NCI-H2107 treated with DMSO at 0.1 percent for 48 hours (cell line): ENCODE measurements at regions not wholly inside any gene's neighbourhood (a gene's known extent, or its start where the extent isn't known, plus 50 kb on each side); places are given as distances from the start of the nearest gene placed in this dataset.

ENCODE experiments used
- DNase-seq: peaks from one replicate; lab custom pipeline; 2025; ENCODE audit not compliant: unreplicated experiment; lab: John Stamatoyannopoulos, UW

DNA sequence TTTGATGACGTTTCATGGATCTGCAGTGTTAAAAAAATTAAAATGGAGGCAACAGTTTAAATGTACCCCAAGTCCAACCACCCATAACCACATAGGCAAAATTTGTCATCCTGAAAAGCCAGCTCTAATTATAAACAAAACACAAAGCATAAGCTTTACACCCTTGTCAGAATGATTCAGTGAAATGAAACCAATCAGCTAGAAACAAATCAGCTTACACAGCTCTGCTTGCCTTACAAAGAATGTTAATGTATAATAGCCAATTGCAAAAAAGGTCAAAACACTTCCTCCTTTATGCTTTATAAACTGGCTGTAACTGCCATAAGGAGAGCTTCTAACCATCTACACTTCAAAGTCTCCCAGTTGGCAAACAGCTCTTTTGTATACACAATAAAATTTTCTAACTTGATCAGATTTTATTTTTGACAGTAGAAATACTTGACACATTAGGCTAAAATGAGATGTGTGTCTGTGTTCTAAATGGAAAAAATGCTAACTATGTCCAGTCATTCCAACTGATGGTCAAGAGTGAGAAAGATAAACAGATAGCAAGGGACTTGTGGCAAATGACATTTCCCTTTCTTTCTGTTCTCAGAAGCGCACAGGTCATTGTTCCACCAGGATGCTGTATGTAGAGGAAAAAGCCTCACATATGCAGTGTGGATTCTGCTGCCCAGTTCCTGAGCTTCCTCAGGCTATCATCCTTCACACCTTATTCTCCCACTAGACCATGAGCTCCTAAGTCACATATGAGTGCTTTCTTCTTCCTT is 344.3 kb upstream of the ID4 start:
- peak; percentile 7 for DNase-seq

GRCh38 chr6:19501737-19502245 is 335.4 kb upstream of the ID4 start:
- no peak for DNase-seq

DNA sequence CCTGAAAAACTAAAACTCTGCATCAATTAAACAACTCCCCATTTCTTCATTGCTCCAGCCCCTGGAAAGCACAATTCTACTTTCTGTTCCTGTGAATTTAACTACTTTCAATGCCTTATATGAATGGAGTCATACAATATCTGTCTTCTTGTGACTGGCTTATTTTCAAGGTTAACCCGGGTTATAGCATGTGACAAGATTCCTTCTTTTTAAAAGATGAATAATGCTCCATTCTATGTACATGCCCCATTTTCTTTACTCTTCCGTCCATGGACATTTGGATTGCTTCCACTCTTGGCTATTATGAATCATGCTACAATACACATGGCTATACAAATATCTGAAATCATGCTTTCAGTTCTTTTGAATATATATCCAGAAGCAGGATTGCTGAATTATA is 334.9 kb upstream of the ID4 start:
- DNase-seq = no peak

DNA sequence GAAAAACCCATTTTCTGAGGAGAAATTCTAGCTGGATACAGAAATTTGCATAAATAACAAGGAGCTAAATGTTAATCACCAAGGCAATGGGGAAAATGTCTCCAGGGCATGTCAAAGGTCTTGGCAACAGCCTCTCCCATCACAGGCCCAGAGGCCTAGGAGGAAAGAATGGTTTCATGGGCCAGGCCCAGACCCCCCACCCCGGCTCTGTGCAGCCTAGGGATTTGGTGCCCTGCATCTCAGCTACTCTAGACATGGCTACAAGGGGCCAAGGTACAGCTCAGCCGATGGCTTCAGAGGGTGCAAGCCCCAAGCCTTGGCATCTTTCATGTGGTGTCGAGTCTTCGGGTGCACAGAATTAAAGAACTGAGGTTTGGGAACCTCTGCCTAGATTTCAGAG is 321.2 kb upstream of the ID4 start:
- DNase-seq = no peak

DNA sequence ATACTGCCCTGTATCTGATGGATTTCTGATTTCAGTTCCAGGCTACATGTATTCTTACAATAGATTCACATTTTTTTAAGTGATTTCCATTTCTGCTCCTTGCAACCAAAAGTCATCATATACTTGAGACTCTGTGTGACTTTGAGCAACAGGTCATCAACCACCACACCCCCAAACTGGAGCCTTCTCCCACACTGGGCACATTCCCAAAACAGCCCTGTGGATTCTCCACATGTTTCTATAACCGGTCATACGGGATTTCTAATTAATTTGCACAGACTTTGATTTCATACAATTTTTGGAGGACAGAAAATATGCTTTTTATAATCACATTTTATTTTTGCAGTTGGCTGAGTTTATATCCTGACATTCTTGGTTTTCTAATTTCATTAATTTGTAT is 317.2 kb upstream of the ID4 start:
- DNase-seq = no peak

GRCh38 chr6:19524366-19525186 is 312.6 kb upstream of the ID4 start:
- no peak for DNase-seq

GRCh38 chr6:19525673-19526072 is 311.5 kb upstream of the ID4 start:
- no peak for DNase-seq

DNA sequence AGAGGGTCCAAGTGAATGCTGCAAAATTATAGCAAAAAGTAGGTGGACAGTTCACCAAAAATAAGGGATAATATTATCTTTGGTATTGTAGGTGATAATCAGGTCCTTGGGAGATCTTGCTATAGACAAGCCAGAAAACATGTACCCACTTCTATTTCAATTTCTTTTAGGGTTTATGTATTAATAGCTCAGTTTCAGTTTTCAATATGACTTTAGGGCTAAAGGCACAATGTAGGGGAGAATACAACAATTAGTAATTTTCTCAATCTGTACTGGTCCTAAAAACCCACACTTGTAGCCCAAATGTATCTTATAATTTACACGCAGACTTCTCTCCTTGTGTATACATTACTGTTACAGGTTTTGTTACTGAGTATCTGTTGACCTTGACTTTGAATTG is 307.0 kb upstream of the ID4 start:
- DNase-seq = no peak

DNA sequence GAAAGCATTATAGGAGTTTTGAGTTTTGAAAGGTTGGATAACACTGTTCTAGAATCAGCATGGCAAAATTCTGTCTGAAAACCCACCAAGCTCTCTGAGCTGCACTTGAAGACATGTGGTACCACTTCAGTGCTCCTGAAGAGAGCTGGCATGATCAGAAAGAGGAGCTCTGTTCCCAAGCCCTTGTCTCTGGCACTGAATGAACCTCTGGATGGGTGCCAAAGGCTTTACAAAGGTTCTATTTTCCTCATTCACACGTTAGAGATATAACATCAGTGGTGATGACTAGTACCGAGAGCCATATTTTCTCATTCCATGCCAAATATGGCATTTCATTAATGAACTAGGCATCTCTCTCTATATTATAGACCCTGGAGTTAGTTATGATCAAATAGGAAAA is 301.8 kb upstream of the ID4 start:
- DNase-seq = no peak

- no peak for DNase-seq
Measured at GRCh38 chr6:19536838-19537237, 300.3 kb upstream of the ID4 start.

- DNase-seq = peak; percentile 82
Measured at GRCh38 chr6:19538096-19538495, 299.1 kb upstream of the ID4 start.

- DNase-seq = no peak
Measured at GRCh38 chr6:19547507-19547906, 289.7 kb upstream of the ID4 start.

DNA sequence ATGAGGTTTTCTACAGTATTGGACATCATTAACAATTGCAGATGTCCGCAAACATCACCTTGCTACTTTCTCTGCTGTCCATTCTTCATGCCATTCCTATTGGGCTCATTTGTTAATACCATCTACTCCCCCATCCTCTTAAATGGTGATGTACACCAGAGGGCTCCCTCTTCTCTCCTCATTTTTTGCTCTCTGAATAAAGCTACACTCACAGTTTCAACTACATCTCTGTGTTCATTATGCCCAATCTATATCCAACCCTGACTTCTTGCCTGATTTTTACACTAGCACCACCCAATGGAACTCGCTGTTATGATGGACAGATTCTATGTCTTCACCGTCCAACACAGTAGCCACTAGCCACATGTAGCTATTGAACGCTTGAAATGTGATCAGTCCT is 288.1 kb upstream of the ID4 start:
- no peak for DNase-seq

GRCh38 chr6:19550380-19550779 is 286.8 kb upstream of the ID4 start:
- no peak for DNase-seq

GRCh38 chr6:19551611-19552010 is 285.6 kb upstream of the ID4 start:
- no peak for DNase-seq

- no peak for DNase-seq
Measured at GRCh38 chr6:19552076-19552475, 285.1 kb upstream of the ID4 start.

DNA sequence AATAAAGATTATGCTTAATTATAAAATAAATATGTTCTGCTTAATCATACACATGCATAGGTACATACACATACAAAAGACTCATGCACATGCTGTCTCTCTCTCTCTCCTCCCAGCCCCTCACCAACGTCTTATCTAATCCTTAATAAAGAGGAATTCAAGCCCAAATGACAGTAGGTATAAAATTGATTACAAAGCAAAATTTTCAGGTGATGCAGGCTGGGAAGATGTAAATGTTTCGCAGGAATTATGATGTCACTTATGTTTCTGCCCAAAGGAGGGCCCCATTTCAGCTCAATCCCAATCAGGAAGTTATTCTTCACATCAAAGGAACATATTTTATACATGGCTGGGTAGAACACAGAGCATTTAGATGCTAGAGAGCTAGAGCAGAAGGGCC is 284.6 kb upstream of the ID4 start:
- DNase-seq = no peak

GRCh38 chr6:19554356-19555225 is 282.6 kb upstream of the ID4 start:
- DNase-seq = peak; percentile 17

DNA sequence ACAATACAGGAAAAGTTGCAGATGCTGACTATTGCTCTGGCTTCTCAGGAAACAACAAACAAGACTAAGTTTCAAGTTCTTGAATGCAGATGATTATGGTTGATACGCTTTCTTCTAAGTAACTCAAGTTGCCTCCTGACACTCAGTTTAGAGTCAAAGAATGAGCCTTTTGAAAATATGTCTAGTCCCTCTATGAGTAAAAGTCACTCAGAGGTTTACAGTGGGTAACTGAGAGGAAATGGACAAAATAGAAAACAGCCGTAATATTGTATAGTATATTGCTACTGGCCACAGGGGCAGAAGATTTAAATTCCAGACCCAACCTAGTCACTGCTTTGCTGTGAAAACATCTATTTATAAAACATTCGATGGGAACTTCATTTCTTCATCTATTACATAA is 280.0 kb upstream of the ID4 start:
- DNase-seq = no peak

GRCh38 chr6:19558201-19558600 is 279.0 kb upstream of the ID4 start:
- no peak for DNase-seq

DNA sequence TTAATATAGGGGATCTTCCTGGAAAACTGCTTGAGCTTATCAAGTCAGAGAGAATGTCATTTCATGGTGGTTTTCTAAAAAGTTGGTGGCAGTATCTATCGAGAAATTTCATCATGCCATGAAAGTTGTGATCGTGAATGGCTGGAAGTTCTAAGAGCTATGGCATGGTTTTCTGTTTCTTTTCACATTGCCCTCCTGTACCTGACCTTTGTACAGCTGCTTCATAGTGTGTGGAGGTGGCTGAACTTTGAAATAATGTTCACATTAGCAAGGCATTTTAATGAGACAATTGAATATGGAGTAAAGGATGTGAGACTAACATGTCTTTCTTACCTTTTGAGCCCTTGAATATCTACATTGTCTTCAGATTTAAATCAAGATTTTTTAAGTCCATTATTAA is 278.2 kb upstream of the ID4 start:
- DNase-seq = no peak
